Neural cell (in vitro differentiated cells): ENCODE measurements at regions not wholly inside any gene's neighbourhood (a gene's known extent, or its start where the extent isn't known, plus 50 kb on each side); places are given as distances from the start of the nearest gene placed in this dataset.

Source experiments
- CTCF ChIP-seq: fragments of 450-650 bp; IDR thresholded peaks from 2 replicates; pipeline ENCODE4 v1.5.1; 2014; ENCODE audit warnings: antibody characterized with exemption, mild to moderate bottlenecking, moderate library complexity; ENCODE audit not compliant: poor library complexity, severe bottlenecking
- EP300 ChIP-seq: fragments of 450-650 bp; conservative IDR thresholded peaks from 2 replicates; pipeline ENCODE4 v1.6.1; 2014; ENCODE audit warnings: antibody characterized with exemption, mild to moderate bottlenecking, moderate library complexity; ENCODE audit not compliant: poor library complexity, severe bottlenecking
- EZH2 ChIP-seq: fragments of 200-600, 300-800 bp; shearing (Covaris generic), sonication (generic); IDR thresholded peaks from 2 replicates; pipeline ENCODE4 v1.6.1; 2014; ENCODE audit warnings: antibody characterized with exemption, low read length, borderline replicate concordance, mild to moderate bottlenecking; ENCODE audit not compliant: insufficient read depth, poor library complexity, severe bottlenecking
- POLR2AphosphoS5 ChIP-seq: IDR thresholded peaks from 2 replicates; pipeline ENCODE4 v1.6.1; 2012
- RAD21 ChIP-seq: fragments of 450-650 bp; conservative IDR thresholded peaks from 2 replicates; pipeline ENCODE4 v1.6.1; 2014; ENCODE audit warnings: antibody characterized with exemption, mild to moderate bottlenecking, moderate library complexity
- TAF1 ChIP-seq: IDR thresholded peaks from 2 replicates; pipeline ENCODE4 v1.6.1; 2012; ENCODE audit warnings: low read depth

- TF ChIP-seq CTCF (no peak), EP300 (no peak), TAF1 (no peak), EZH2 (no peak), POLR2AphosphoS5 (no peak), RAD21 (no peak)
Measured at GRCh38 chr11:115084231-115084630, 405.9 kb downstream of the NXPE2 start.
